ENCODE measurements at regions not wholly inside any gene's neighbourhood (a gene's known extent, or its start where the extent isn't known, plus 50 kb on each side); places are given as distances from the start of the nearest gene placed in this dataset.

- TF ChIP-seq USF2 (IDR thresholded peaks at IDR 0.05; ENCODE audit: low read length) (no peak), SRF (IDR thresholded peaks at IDR 0.05; ENCODE audit: low read depth, low read length) (no peak), EZH2 (IDR thresholded peaks at IDR 0.05; ENCODE audit: low read depth, low read length, severe bottlenecking) (no peak), SP1 (IDR thresholded peaks at IDR 0.05; ENCODE audit: low read depth, low read length) (no peak), CTCF (IDR thresholded peaks at IDR 0.05; ENCODE audit: control extremely low read depth in 1 of 3, insufficient read depth in 1 of 3, low read depth in 1 of 3, low read length in 3 of 3) (no peak), GABPA (IDR thresholded peaks at IDR 0.05; ENCODE audit: borderline replicate concordance, insufficient read depth, low read length) (no peak), KDM1A (IDR thresholded peaks at IDR 0.05; ENCODE audit: borderline replicate concordance, low read length) (no peak), POLR2A (IDR thresholded peaks at IDR 0.05; ENCODE audit: control extremely low read depth in 1 of 2, low read depth in 2 of 2, low read length in 2 of 2) (no peak), NRF1 (IDR thresholded peaks at IDR 0.05; ENCODE audit: low read depth, low read length) (no peak), POLR2AphosphoS5 (IDR thresholded peaks at IDR 0.05; ENCODE audit: low read depth, low read length) (no peak), EP300 (IDR thresholded peaks at IDR 0.05; ENCODE audit: borderline replicate concordance in 1 of 2, low read depth in 2 of 2, low read length in 2 of 2) (no peak), ASH2L (IDR thresholded peaks at IDR 0.05; ENCODE audit: low read length) (no peak)
These were observed 716.5 kb upstream of the GRM3 start for GRCh38 chr7:85927226-85927625.

Measured in H1 (cell line).